K562 (cell line): ENCODE measurements at regions not wholly inside any gene's neighbourhood (a gene's known extent, or its start where the extent isn't known, plus 50 kb on each side); places are given as distances from the start of the nearest gene placed in this dataset.

ENCODE experiments used
- BRCA1 ChIP-seq, 2 experiments: fragments of 450-650 bp in 1 of 2; sonication (generic) in 1 of 2; formaldehyde crosslinking in 1 of 2; IDR thresholded peaks; 2 replicates each; pipeline versions ENCODE4 v1.5.0 to v1.6.1; 2017 to 2020; ENCODE audit warnings: mild to moderate bottlenecking in 1 of 2, missing genetic modification reagents in 1 of 2
- EGR1 ChIP-seq: fragments of 450-650 bp; conservative IDR thresholded peaks from 2 replicates; pipeline ENCODE4 v1.6.1; 2017; ENCODE audit warnings: mild to moderate bottlenecking
- FOXJ3 ChIP-seq: sonication (generic); formaldehyde crosslinking; IDR thresholded peaks from 2 replicates; pipeline ENCODE4 v1.4.0; 2020; ENCODE audit warnings: mild to moderate bottlenecking, missing genetic modification reagents
- TF ChIP-seq, protein P1 (sequence below), 3 experiments: IDR thresholded peaks in 2 of 3; conservative IDR thresholded peaks in 1 of 3; 2 replicates each; pipeline ENCODE4 v1.5.1; 2011 to 2012; ENCODE audit warnings: low read length in 3 of 3, mild to moderate bottlenecking in 3 of 3, control low read depth in 2 of 3, improper control_type of control experiment in 1 of 3, inconsistent platforms in 1 of 3, low read depth in 1 of 3, mixed read lengths in 1 of 3, moderate library complexity in 1 of 3; ENCODE audit not compliant: insufficient read depth in 2 of 3

GRCh38 chr10:20662742-20663141 lies 234.4 kb downstream of the NEBL start:
- TF ChIP-seq FOXJ3: no peak
- TF ChIP-seq, protein P1, sequence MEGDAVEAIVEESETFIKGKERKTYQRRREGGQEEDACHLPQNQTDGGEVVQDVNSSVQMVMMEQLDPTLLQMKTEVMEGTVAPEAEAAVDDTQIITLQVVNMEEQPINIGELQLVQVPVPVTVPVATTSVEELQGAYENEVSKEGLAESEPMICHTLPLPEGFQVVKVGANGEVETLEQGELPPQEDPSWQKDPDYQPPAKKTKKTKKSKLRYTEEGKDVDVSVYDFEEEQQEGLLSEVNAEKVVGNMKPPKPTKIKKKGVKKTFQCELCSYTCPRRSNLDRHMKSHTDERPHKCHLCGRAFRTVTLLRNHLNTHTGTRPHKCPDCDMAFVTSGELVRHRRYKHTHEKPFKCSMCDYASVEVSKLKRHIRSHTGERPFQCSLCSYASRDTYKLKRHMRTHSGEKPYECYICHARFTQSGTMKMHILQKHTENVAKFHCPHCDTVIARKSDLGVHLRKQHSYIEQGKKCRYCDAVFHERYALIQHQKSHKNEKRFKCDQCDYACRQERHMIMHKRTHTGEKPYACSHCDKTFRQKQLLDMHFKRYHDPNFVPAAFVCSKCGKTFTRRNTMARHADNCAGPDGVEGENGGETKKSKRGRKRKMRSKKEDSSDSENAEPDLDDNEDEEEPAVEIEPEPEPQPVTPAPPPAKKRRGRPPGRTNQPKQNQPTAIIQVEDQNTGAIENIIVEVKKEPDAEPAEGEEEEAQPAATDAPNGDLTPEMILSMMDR (IDR thresholded peaks at IDR 0.05 in 2 of 3, conservative IDR thresholded peaks at IDR 0.05 in 1 of 3; ENCODE audit: insufficient read depth in 2 of 3, low read depth in 1 of 3, low read length in 3 of 3): no peak
- TF ChIP-seq BRCA1 (IDR thresholded peaks at IDR 0.05): no peak
- TF ChIP-seq BRCA1 (CRISPR knock-in tag; IDR thresholded peaks at IDR 0.05): no peak
- no peak for TF ChIP-seq EGR1
